ENCODE measurements at regions not wholly inside any gene's neighbourhood (a gene's known extent, or its start where the extent isn't known, plus 50 kb on each side); places are given as distances from the start of the nearest gene placed in this dataset.
"Not testable (repeated sequence)": the region's sequence is repeated elsewhere in the genome, so short reads cannot be mapped to it uniquely, and the experiment has no call there.

- TF ChIP-seq CTCF (IDR thresholded peaks at IDR 0.05; ENCODE audit: low read length); EZH2 (IDR thresholded peaks at IDR 0.05; ENCODE audit: borderline replicate concordance, low read length): not testable (repeated sequence)
These were observed 69.6 kb upstream of the COBL start for GRCh38 chr7:51386184-51386583.

All from OCI-LY1 (cell line).